ENCODE measurements at regions not wholly inside any gene's neighbourhood (a gene's known extent, or its start where the extent isn't known, plus 50 kb on each side); places are given as distances from the start of the nearest gene placed in this dataset.
A peak's percentile ranks its signal among the peaks of the same experiment; 100 is the strongest.
"Not testable (repeated sequence)": the region's sequence is repeated elsewhere in the genome, so short reads cannot be mapped to it uniquely, and the experiment has no call there.

- no peak overlapping the region for H3K27ac ChIP-seq
- TF ChIP-seq, protein P1, sequence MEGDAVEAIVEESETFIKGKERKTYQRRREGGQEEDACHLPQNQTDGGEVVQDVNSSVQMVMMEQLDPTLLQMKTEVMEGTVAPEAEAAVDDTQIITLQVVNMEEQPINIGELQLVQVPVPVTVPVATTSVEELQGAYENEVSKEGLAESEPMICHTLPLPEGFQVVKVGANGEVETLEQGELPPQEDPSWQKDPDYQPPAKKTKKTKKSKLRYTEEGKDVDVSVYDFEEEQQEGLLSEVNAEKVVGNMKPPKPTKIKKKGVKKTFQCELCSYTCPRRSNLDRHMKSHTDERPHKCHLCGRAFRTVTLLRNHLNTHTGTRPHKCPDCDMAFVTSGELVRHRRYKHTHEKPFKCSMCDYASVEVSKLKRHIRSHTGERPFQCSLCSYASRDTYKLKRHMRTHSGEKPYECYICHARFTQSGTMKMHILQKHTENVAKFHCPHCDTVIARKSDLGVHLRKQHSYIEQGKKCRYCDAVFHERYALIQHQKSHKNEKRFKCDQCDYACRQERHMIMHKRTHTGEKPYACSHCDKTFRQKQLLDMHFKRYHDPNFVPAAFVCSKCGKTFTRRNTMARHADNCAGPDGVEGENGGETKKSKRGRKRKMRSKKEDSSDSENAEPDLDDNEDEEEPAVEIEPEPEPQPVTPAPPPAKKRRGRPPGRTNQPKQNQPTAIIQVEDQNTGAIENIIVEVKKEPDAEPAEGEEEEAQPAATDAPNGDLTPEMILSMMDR (IDR thresholded peaks at IDR 0.05), result no peak
- no peak for TF ChIP-seq ZFX (IDR thresholded peaks at IDR 0.05; ENCODE audit: borderline replicate concordance)
These were observed 1063.1 kb downstream of the PCDH7 start for GRCh38 chr4:31783311-31783710.

- no peak overlapping the region for H3K27ac ChIP-seq
- no peak for TF ChIP-seq ZFX (IDR thresholded peaks at IDR 0.05; ENCODE audit: borderline replicate concordance)
- TF ChIP-seq, protein P1 (IDR thresholded peaks at IDR 0.05), result no peak
These were observed 1064.4 kb downstream of the PCDH7 start for GRCh38 chr4:31784558-31784957.

GRCh38 chr4:31787701-31788100 is 1067.5 kb downstream of the PCDH7 start:
- H3K27ac ChIP-seq, result no peak overlapping the region
- TF ChIP-seq, protein P1 (IDR thresholded peaks at IDR 0.05), result no peak
- no peak for TF ChIP-seq ZFX (IDR thresholded peaks at IDR 0.05; ENCODE audit: borderline replicate concordance)

DNA sequence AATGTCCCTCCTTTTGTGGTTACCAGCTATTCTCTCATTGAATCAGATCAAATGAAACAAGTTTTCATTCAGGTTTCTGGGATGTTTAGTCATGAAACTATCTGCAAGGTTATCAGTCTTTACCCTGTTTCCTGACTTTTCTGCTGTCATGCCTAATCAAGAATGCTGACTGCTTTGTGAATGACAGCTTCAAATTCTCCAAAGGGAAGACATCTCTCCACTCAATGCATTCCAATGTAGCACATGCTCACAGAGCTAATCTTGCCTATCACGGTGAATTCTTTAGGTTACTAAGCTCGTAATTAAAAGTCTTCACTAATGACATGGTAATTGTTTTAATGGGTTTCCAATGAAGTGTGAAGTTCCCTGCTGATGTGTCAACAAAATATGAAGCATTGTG is 1068.5 kb downstream of the PCDH7 start:
- H3K27ac ChIP-seq, result no peak overlapping the region
- TF ChIP-seq ZFX (IDR thresholded peaks at IDR 0.05; ENCODE audit: borderline replicate concordance), result no peak
- TF ChIP-seq, protein P1 (IDR thresholded peaks at IDR 0.05), result no peak

DNA sequence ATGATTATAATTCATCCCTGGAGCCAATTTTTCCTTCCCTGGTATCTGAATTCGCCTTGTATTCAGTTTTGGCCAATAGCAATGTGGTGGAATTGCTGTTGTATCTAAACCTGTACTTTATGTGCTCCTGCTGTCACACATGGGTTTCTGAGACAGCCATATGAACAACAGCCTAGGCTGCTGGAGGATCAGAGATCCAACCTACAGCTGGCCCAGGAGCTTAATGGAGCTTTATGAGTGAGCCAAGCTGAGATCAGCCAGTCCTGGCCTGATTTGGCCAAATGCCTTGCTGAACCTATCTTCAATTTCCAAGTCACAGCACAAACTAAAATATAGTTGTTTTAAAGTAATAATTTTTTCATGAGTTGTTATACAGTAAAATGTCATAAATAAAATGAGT is 1071.5 kb downstream of the PCDH7 start:
- H3K27ac ChIP-seq, result no peak overlapping the region
- TF ChIP-seq, protein P1 (IDR thresholded peaks at IDR 0.05), result no peak

- no peak for TF ChIP-seq ZFX (IDR thresholded peaks at IDR 0.05; ENCODE audit: borderline replicate concordance)
- TF ChIP-seq, protein P1 (IDR thresholded peaks at IDR 0.05), result peak; percentile 46
- H3K27ac ChIP-seq, result no peak overlapping the region
These were observed 1073.7 kb downstream of the PCDH7 start for GRCh38 chr4:31793907-31794306.

DNA sequence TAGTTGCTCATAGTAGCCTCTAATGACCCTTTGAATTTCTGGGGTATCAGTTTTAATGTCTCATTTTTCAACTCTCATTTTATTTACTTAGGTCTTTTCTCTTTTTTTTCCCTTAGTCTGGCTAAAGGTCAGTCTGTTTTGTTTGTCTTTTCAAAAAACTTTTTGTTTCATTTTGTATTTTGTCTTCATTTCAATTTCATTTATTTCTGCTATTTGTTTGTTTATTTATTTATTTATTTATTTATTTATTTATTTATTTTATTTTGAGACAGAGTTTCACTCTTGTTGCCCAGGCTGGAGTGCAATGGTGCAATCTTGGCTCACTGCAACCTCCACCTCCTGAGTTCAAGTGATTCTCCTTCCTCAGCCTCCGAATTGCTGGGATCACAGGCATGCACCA is 1076.9 kb downstream of the PCDH7 start:
- H3K27ac ChIP-seq, result not testable (repeated sequence)

GRCh38 chr4:31803526-31804195 is 1083.5 kb downstream of the PCDH7 start:
- H3K27ac ChIP-seq, result no peak overlapping the region
- no peak for TF ChIP-seq ZFX (IDR thresholded peaks at IDR 0.05; ENCODE audit: borderline replicate concordance)
- TF ChIP-seq, protein P1 (IDR thresholded peaks at IDR 0.05), result no peak

Measured in 22Rv1 (cell line).